Caco-2 (cell line): ENCODE measurements at regions not wholly inside any gene's neighbourhood (a gene's known extent, or its start where the extent isn't known, plus 50 kb on each side); places are given as distances from the start of the nearest gene placed in this dataset.

Experiments used
- BruUV-seq: library from RNA; stranded (reverse); fragments of 400-500 nt; replicated peaks from 2 replicates; lab custom pipeline; 2021; lab: Mats Ljungman, UMichigan
- CTCF ChIA-PET: fragments of 300-600 bp; sonication (Branson Sonifier 250); formaldehyde crosslinking; loops from one replicate; lab custom pipeline; 2022; ENCODE audit warnings: antibody characterized with exemption; lab: Charles Lee
- POLR2A ChIA-PET: fragments of 300-600 bp; sonication (Branson Sonifier 250); formaldehyde crosslinking; loops from one replicate; lab custom pipeline; 2022; ENCODE audit warnings: antibody characterized with exemption; lab: Charles Lee
- DNase-seq, 2 experiments: peaks; one replicate each; pipeline versions ENCODE4 v3.0.0 to v3.0.0-alpha.2; 2020 to 2022
- H3K27me3 ChIP-seq: replicated peaks from 2 replicates; pipeline ENCODE4 v1.6.0; 2011; ENCODE audit warnings: low read length; ENCODE audit not compliant: control insufficient read depth, insufficient read depth
- H3K36me3 ChIP-seq: 2 replicates; pipeline ENCODE4 v1.5.1; 2011; ENCODE audit warnings: low read length; ENCODE audit not compliant: control insufficient read depth, insufficient read depth
- H3K4me1 ChIP-seq: fragments of 250-450 bp; sonication (Bioruptor Pico); 2 replicates; pipeline ENCODE4 v1.5.1; 2020; ENCODE audit warnings: mild to moderate bottlenecking
- H3K4me3 ChIP-seq: 2 replicates; pipeline ENCODE4 v1.5.1; 2011; ENCODE audit warnings: low read depth, mild to moderate bottlenecking, control low read depth, low read length
- H3K9me3 ChIP-seq: fragments of 250-450 bp; sonication (Bioruptor Pico); 2 replicates; pipeline ENCODE4 v1.5.1; 2020; ENCODE audit warnings: mild to moderate bottlenecking, moderate library complexity
- H3K27ac Mint-ChIP-seq: one replicate; pipeline ENCODE4 v1.8.0; 2022; ENCODE audit warnings: mixed read lengths; ENCODE audit not compliant: unreplicated experiment
- H3K27me3 Mint-ChIP-seq: one replicate; pipeline ENCODE4 v1.8.0; 2022; ENCODE audit warnings: mixed read lengths; ENCODE audit not compliant: insufficient read depth, unreplicated experiment
- H3K36me3 Mint-ChIP-seq: one replicate; pipeline ENCODE4 v1.8.0; 2022; ENCODE audit warnings: mild to moderate bottlenecking, mixed read lengths; ENCODE audit not compliant: insufficient read depth, unreplicated experiment
- H3K4me1 Mint-ChIP-seq: one replicate; pipeline ENCODE4 v1.8.0; 2022; ENCODE audit warnings: low read depth, mixed read lengths; ENCODE audit not compliant: unreplicated experiment
- H3K4me3 Mint-ChIP-seq: one replicate; pipeline ENCODE4 v1.8.0; 2022; ENCODE audit warnings: mild to moderate bottlenecking, moderate library complexity, mixed read lengths; ENCODE audit not compliant: unreplicated experiment
- H3K9me3 Mint-ChIP-seq: one replicate; pipeline ENCODE4 v1.8.0; 2022; ENCODE audit warnings: mixed read lengths; ENCODE audit not compliant: unreplicated experiment
- CTCF ChIP-seq, 2 experiments: fragments of 200-600 bp in 1 of 2; IDR thresholded peaks; 1 replicate in 1 of 2; 2 replicates in 1 of 2; pipeline versions ENCODE4 v1.5.1 to v1.8.0; 2011 to 2022; ENCODE audit warnings: antibody characterized with exemption in 1 of 2, control low read depth in 1 of 2, inconsistent platforms in 1 of 2, low read depth in 1 of 2, low read length in 1 of 2, mild to moderate bottlenecking in 1 of 2, moderate library complexity in 1 of 2; ENCODE audit not compliant: insufficient read depth in 1 of 2, severe bottlenecking in 1 of 2, unreplicated experiment in 1 of 2
- intact Hi-C: fragments of 100-400 bp; cut with micrococcal nuclease; formaldehyde crosslinking; loops from one replicate; pipeline ENCODE4 v1.10.0; 2022; ENCODE audit not compliant: unreplicated experiment

- no TSS peak for BruUV-seq
- no peaks in the 10 kb centered on the region for H3K27me3 Mint-ChIP-seq
- no peak overlapping the region for H3K4me3 Mint-ChIP-seq
- H3K27me3 ChIP-seq, result no peaks in the 10 kb centered on the region
- no peak overlapping the region for H3K27ac Mint-ChIP-seq
- no peak for TF ChIP-seq CTCF (IDR thresholded peaks at IDR 0.05; ENCODE audit: insufficient read depth in 1 of 2, low read depth in 1 of 2, low read length in 1 of 2, severe bottlenecking in 1 of 2, unreplicated experiment in 1 of 2)
- H3K9me3 Mint-ChIP-seq, result no peaks in the 10 kb centered on the region
- no peak overlapping the region for H3K4me3 ChIP-seq
- no peaks in the 10 kb centered on the region for H3K9me3 ChIP-seq
- H3K36me3 Mint-ChIP-seq, result no peaks in the 10 kb centered on the region
- CTCF ChIA-PET, result no interaction called here
- H3K4me1 ChIP-seq, result no peaks in the 10 kb centered on the region
- no peaks in the 10 kb centered on the region for H3K4me1 Mint-ChIP-seq
- POLR2A ChIA-PET, result no interaction called here
- DNase-seq, result no peak
- no peaks in the 10 kb centered on the region for H3K36me3 ChIP-seq
- intact Hi-C loops, result no loop called here
These were observed 546.9 kb downstream of the HACE1 start for GRCh38 chr6:104312851-104313250.

GRCh38 chr6:104306211-104306610, 553.5 kb downstream of the HACE1 start:
- no peaks in the 10 kb centered on the region for H3K36me3 Mint-ChIP-seq
- Histone ChIP-seq H3K4me3 (no peak overlapping the region), H3K9me3 (no peaks in the 10 kb centered on the region), H3K4me1 (no peaks in the 10 kb centered on the region), H3K27me3 (no peaks in the 10 kb centered on the region), H3K36me3 (no peaks in the 10 kb centered on the region)
- no TSS peak for BruUV-seq
- no peak for TF ChIP-seq CTCF (IDR thresholded peaks at IDR 0.05; ENCODE audit: insufficient read depth in 1 of 2, low read depth in 1 of 2, low read length in 1 of 2, severe bottlenecking in 1 of 2, unreplicated experiment in 1 of 2)
- H3K27me3 Mint-ChIP-seq, result no peaks in the 10 kb centered on the region
- no peak overlapping the region for H3K4me3 Mint-ChIP-seq
- POLR2A ChIA-PET, result no interaction called here
- CTCF ChIA-PET, result no interaction called here
- H3K9me3 Mint-ChIP-seq, result peaks cover under 1% of the 10 kb centered on the region
- H3K4me1 Mint-ChIP-seq, result peaks cover under 1% of the 10 kb centered on the region
- H3K27ac Mint-ChIP-seq, result no peak overlapping the region
- intact Hi-C loops, result no loop called here
- no peak for DNase-seq

GRCh38 chr6:104305206-104305605, 554.5 kb downstream of the HACE1 start:
- intact Hi-C loops, result no loop called here
- CTCF ChIA-PET, result no interaction called here
- Histone ChIP-seq H3K4me1 (no peaks in the 10 kb centered on the region), H3K27me3 (no peaks in the 10 kb centered on the region), H3K4me3 (no peak overlapping the region), H3K9me3 (no peaks in the 10 kb centered on the region), H3K36me3 (no peaks in the 10 kb centered on the region)
- no TSS peak for BruUV-seq
- no peak for DNase-seq
- no peaks in the 10 kb centered on the region for H3K36me3 Mint-ChIP-seq
- peaks cover 5% of the 10 kb centered on the region for H3K4me1 Mint-ChIP-seq
- TF ChIP-seq CTCF (IDR thresholded peaks at IDR 0.05; ENCODE audit: insufficient read depth in 1 of 2, low read depth in 1 of 2, low read length in 1 of 2, severe bottlenecking in 1 of 2, unreplicated experiment in 1 of 2), result no peak
- H3K4me3 Mint-ChIP-seq, result no peak overlapping the region
- POLR2A ChIA-PET, result no interaction called here
- no peaks in the 10 kb centered on the region for H3K27me3 Mint-ChIP-seq
- H3K9me3 Mint-ChIP-seq, result peaks cover 10% of the 10 kb centered on the region
- no peak overlapping the region for H3K27ac Mint-ChIP-seq
